Fibroblast of pulmonary artery (primary cell): ENCODE measurements at regions not wholly inside any gene's neighbourhood (a gene's known extent, or its start where the extent isn't known, plus 50 kb on each side); places are given as distances from the start of the nearest gene placed in this dataset.

Experiments used
- DNase-seq: peaks from one replicate; pipeline ENCODE4 v3.0.0-alpha.2; 2010; ENCODE audit warnings: low read depth
- H3K4me3 ChIP-seq: replicated peaks from 2 replicates; pipeline ENCODE4 v1.5.1; 2011; ENCODE audit warnings: low read depth, mild to moderate bottlenecking, control low read depth, low read length, moderate library complexity
- TF ChIP-seq, protein P1 (sequence below): IDR thresholded peaks from 2 replicates; pipeline ENCODE4 v1.5.1; 2011; ENCODE audit warnings: mild to moderate bottlenecking, control low read depth, low read length, inconsistent platforms; ENCODE audit errors: missing control alignments

DNA sequence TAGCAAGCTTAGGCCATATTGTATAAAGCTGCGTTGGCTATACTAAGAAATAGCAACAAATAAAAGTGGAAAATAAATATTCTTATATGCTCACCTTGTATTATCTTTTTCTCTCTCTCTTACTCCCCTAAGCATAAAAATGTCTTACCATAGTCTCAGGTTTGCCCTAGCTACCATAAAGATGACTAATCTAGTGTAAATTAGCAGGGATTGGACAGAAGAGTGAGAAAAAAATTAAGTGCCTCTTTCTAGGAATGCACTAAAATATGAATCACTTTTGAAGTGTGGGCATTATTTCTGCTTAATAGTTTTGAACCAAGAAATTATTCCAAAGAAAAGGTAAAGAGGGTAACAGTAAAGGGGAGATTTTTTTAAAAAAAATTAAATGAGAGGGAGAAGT, 201.3 kb downstream of the HINT1 start:
- DNase-seq, result no peak
- no peak overlapping the region for H3K4me3 ChIP-seq
- TF ChIP-seq, protein P1, sequence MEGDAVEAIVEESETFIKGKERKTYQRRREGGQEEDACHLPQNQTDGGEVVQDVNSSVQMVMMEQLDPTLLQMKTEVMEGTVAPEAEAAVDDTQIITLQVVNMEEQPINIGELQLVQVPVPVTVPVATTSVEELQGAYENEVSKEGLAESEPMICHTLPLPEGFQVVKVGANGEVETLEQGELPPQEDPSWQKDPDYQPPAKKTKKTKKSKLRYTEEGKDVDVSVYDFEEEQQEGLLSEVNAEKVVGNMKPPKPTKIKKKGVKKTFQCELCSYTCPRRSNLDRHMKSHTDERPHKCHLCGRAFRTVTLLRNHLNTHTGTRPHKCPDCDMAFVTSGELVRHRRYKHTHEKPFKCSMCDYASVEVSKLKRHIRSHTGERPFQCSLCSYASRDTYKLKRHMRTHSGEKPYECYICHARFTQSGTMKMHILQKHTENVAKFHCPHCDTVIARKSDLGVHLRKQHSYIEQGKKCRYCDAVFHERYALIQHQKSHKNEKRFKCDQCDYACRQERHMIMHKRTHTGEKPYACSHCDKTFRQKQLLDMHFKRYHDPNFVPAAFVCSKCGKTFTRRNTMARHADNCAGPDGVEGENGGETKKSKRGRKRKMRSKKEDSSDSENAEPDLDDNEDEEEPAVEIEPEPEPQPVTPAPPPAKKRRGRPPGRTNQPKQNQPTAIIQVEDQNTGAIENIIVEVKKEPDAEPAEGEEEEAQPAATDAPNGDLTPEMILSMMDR, result no peak

DNA sequence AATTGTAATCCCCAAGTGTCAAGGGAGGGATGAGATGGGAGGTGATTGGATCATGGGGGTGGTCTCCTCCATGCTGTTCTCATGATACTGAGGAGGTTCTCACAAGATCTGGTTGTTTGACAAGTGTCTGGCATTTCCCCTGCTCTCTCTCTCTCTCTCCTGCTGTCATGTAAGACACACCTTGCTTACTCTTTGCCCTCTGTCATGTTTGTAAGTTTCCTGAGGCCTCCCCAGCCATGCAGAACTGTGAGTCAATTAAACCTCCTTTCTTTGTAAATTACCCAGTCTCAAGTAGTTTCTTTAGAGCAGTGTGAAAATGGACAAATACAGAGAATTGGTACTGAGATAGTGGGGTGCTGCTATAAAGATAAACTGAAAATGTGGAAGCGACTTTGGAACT, 207.9 kb downstream of the HINT1 start:
- no peak for DNase-seq
- TF ChIP-seq, protein P1, result no peak
- H3K4me3 ChIP-seq, result no peak overlapping the region

DNA sequence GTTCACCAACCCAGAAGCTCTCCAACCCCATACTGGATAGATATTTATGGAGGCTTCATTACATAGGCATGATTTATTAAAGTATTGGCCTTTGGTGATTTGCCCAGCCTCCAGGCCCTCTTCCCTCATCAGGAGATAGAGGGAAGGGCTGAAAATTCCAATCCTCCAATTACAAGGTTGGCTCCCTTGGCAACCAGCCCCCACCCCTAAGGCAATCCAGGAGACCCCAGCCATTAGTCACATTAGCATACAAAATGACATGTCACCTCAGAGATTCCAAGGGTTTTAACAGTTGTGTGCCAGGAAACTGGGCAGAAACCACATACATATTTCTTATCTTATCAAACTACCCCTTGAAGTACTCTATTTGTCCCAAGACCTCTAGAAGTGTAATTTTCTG, 210.0 kb downstream of the HINT1 start:
- H3K4me3 ChIP-seq, result no peak overlapping the region
- TF ChIP-seq, protein P1, result no peak
- no peak for DNase-seq

DNA sequence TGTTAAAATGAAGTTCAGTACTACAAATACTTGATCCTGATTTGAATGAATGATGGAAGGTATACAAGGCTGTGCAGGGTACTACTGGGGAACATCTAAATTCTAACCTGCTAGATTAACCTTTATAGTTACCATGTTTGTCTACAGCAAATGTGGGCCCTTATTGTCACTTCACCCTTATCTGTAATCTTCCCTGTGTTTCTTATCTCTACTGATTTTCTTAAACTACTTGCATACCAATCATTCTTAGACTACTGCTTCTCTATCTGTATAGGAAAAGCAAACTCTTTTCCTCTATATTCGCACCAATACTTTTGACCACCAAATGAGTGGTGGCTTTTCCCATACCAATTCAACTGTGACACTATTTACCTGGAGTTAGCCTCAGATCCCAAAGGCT, 210.7 kb downstream of the HINT1 start:
- DNase-seq, result no peak
- TF ChIP-seq, protein P1, result no peak
- no peak overlapping the region for H3K4me3 ChIP-seq

DNA sequence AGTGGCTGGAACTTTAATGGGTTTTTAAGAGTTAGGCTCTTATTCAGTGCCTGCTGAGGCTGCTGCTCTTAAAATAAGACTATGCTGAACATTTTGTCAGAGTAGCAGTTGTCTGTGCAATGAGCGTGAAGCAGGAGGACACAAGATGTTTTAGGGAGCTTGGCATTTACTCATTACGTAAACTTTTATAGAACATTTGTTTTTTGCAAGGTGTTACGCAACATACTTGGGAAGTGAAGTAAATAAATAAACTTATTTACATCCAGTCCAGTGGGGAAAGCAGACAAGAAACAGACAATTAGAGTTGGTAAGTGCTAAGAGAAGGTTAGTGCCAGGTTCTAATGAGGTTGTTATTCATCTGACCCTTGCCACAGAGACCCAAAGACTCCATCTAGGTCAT, 226.0 kb downstream of the HINT1 start:
- DNase-seq, result no peak
- TF ChIP-seq, protein P1, result no peak

DNA sequence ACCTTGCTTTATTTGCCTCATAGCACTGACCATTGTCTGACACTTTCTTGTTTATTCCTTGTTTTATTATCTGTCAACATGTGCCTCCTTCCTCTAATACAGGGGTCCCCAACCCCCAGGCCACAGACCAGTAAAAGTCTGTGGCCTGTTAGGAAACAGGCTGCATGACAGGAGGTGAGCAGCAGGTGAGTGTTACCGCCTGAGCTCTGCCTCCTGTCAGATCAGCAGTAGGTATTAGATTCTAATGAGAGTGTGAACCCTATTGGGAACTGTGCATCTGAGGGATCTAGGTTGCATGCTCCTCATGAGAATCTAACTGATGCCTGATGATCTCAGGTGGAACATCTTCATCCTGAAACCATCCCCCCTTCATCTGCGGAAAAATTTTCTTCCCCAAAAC, 228.0 kb downstream of the HINT1 start:
- TF ChIP-seq, protein P1, result no peak
- DNase-seq, result no peak
- no peak overlapping the region for H3K4me3 ChIP-seq

More for the DNA sequence above, 226.0 kb downstream of the HINT1 start:
- no peak overlapping the region for H3K4me3 ChIP-seq

DNA sequence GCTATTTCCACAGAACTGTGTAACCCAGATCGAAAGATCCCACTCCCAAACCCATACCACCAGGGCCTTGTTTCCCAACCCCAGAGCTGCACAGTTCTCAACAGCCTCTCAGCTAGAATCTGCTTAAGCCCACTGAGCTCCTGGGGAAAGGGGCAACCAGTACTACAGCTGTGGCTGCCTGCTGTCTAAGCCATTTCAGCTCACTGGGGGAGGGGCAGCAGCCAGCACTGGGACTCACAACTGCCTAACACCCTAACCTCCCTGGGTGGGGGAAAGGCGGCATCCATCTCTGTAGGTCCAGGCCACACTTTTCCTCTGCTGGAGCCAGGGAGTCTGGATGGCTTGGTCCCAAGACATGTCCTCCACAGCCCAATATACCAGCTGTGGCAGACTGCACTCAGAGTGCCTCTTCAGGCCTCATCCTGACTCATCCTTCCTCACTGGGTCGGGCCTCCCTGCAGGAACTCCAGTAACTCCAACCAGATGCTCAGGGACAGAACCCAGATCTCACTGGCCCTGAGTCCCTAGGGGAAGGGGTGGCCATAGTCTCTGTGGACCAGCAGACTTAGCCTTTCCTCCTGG, 241.4 kb downstream of the HINT1 start:
- TF ChIP-seq, protein P1, result no peak
- no peak for DNase-seq

More for the DNA sequence above, 241.4 kb downstream of the HINT1 start:
- no peak overlapping the region for H3K4me3 ChIP-seq
